ENCODE measurements at regions not wholly inside any gene's neighbourhood (a gene's known extent, or its start where the extent isn't known, plus 50 kb on each side); places are given as distances from the start of the nearest gene placed in this dataset.

DNA sequence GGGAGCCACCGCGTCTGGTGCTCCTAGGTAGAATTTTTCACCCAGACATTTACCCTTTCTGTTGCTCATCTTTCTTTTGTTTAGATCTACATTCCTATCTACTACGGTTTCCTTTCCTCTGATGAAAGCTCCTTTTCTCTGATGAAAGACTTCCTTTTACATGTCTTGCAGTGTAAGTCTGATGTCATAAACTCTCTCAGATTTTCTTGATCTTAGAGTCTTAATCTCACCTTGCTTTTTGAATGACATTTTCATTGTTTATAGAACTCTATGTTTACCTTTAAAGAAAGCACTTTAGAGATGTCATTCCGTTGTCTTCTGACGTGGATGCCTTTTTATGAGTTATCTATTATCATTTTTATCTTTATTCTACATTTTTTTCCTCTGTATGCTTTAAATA, 171.8 kb upstream of the MTPN start:
- H3K4me1 Mint-ChIP-seq (ENCODE audit: low read depth, unreplicated experiment), result no peaks in the 10 kb centered on the region
- Histone ChIP-seq H3K4me1 (no peaks in the 10 kb centered on the region), H3K27me3 (replicated peaks; ENCODE audit: control insufficient read depth, insufficient read depth, low read length) (no peaks in the 10 kb centered on the region), H3K36me3 (ENCODE audit: control insufficient read depth, insufficient read depth, low read length) (no peaks in the 10 kb centered on the region), H3K9me3 (no peaks in the 10 kb centered on the region), H3K4me3 (ENCODE audit: low read depth, low read length) (no peak overlapping the region)
- POLR2A ChIA-PET, result no interaction called here
- peaks cover 11% of the 10 kb centered on the region for H3K27me3 Mint-ChIP-seq (ENCODE audit: insufficient read depth, unreplicated experiment)
- TF ChIP-seq, protein P1, sequence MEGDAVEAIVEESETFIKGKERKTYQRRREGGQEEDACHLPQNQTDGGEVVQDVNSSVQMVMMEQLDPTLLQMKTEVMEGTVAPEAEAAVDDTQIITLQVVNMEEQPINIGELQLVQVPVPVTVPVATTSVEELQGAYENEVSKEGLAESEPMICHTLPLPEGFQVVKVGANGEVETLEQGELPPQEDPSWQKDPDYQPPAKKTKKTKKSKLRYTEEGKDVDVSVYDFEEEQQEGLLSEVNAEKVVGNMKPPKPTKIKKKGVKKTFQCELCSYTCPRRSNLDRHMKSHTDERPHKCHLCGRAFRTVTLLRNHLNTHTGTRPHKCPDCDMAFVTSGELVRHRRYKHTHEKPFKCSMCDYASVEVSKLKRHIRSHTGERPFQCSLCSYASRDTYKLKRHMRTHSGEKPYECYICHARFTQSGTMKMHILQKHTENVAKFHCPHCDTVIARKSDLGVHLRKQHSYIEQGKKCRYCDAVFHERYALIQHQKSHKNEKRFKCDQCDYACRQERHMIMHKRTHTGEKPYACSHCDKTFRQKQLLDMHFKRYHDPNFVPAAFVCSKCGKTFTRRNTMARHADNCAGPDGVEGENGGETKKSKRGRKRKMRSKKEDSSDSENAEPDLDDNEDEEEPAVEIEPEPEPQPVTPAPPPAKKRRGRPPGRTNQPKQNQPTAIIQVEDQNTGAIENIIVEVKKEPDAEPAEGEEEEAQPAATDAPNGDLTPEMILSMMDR (IDR thresholded peaks at IDR 0.05; ENCODE audit: insufficient read depth in 1 of 2, low read depth in 1 of 2, low read length in 1 of 2, severe bottlenecking in 1 of 2, unreplicated experiment in 1 of 2), result no peak
- H3K27ac Mint-ChIP-seq (ENCODE audit: unreplicated experiment), result no peak overlapping the region
- H3K9me3 Mint-ChIP-seq (ENCODE audit: unreplicated experiment), result no peaks in the 10 kb centered on the region
- CTCF ChIA-PET, result no interaction called here
- no peaks in the 10 kb centered on the region for H3K36me3 Mint-ChIP-seq (ENCODE audit: insufficient read depth, unreplicated experiment)
- intact Hi-C loops (cut with micrococcal nuclease; ENCODE audit: unreplicated experiment), result no loop called here
- no peak for DNase-seq
- BruUV-seq (replicated peaks), result no TSS peak
- H3K4me3 Mint-ChIP-seq (ENCODE audit: unreplicated experiment), result no peak overlapping the region

- TF ChIP-seq, protein P1 (IDR thresholded peaks at IDR 0.05; ENCODE audit: insufficient read depth in 1 of 2, low read depth in 1 of 2, low read length in 1 of 2, severe bottlenecking in 1 of 2, unreplicated experiment in 1 of 2), result no peak
- DNase-seq, result no peak
- intact Hi-C loops (cut with micrococcal nuclease; ENCODE audit: unreplicated experiment), result no loop called here
- Histone ChIP-seq H3K4me1 (no peaks in the 10 kb centered on the region), H3K27me3 (replicated peaks; ENCODE audit: control insufficient read depth, insufficient read depth, low read length) (no peaks in the 10 kb centered on the region), H3K36me3 (ENCODE audit: control insufficient read depth, insufficient read depth, low read length) (no peaks in the 10 kb centered on the region), H3K9me3 (no peaks in the 10 kb centered on the region), H3K4me3 (ENCODE audit: low read depth, low read length) (no peak overlapping the region)
- CTCF ChIA-PET, result no interaction called here
- H3K36me3 Mint-ChIP-seq (ENCODE audit: insufficient read depth, unreplicated experiment), result no peaks in the 10 kb centered on the region
- no peaks in the 10 kb centered on the region for H3K9me3 Mint-ChIP-seq (ENCODE audit: unreplicated experiment)
- BruUV-seq (replicated peaks), result no TSS peak
- H3K4me3 Mint-ChIP-seq (ENCODE audit: unreplicated experiment), result no peak overlapping the region
- peaks cover 11% of the 10 kb centered on the region for H3K27me3 Mint-ChIP-seq (ENCODE audit: insufficient read depth, unreplicated experiment)
- no peak overlapping the region for H3K27ac Mint-ChIP-seq (ENCODE audit: unreplicated experiment)
- POLR2A ChIA-PET, result no interaction called here
- H3K4me1 Mint-ChIP-seq (ENCODE audit: low read depth, unreplicated experiment), result no peaks in the 10 kb centered on the region
These were observed 169.8 kb upstream of the MTPN start for GRCh38 chr7:136146925-136147324.

DNA sequence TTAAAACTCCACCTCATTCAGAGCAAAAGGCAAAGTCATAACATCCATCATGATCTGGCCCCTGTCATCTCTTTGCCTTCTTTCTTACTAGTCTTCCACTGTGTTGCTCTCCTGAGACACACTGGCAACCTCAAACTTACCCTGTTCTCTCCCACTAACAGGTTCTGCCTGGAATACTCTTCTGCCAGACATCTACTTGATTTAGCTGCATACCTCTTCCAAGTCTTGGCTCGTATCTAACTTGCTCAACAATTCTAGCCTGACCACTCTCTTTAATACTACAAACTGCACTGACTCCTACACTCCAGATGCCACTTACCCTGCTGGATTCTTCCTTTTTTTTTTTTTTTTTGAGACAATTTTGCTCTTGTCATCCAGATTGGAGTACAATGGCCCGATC, 167.0 kb upstream of the MTPN start:
- no peaks in the 10 kb centered on the region for H3K4me1 Mint-ChIP-seq (ENCODE audit: low read depth, unreplicated experiment)
- intact Hi-C loops (cut with micrococcal nuclease; ENCODE audit: unreplicated experiment), result no loop called here
- no peak overlapping the region for H3K4me3 ChIP-seq (ENCODE audit: low read depth, low read length)
- no peaks in the 10 kb centered on the region for H3K4me1 ChIP-seq
- no peaks in the 10 kb centered on the region for H3K36me3 ChIP-seq (ENCODE audit: control insufficient read depth, insufficient read depth, low read length)
- ChIA-PET POLR2A (no interaction called here), CTCF (no interaction called here)
- H3K27me3 ChIP-seq (replicated peaks; ENCODE audit: control insufficient read depth, insufficient read depth, low read length), result no peaks in the 10 kb centered on the region
- TF ChIP-seq, protein P1 (IDR thresholded peaks at IDR 0.05; ENCODE audit: insufficient read depth in 1 of 2, low read depth in 1 of 2, low read length in 1 of 2, severe bottlenecking in 1 of 2, unreplicated experiment in 1 of 2), result no peak
- peaks cover 6% of the 10 kb centered on the region for H3K27me3 Mint-ChIP-seq (ENCODE audit: insufficient read depth, unreplicated experiment)
- H3K27ac Mint-ChIP-seq (ENCODE audit: unreplicated experiment), result no peak overlapping the region
- H3K36me3 Mint-ChIP-seq (ENCODE audit: insufficient read depth, unreplicated experiment), result no peaks in the 10 kb centered on the region
- no peaks in the 10 kb centered on the region for H3K9me3 Mint-ChIP-seq (ENCODE audit: unreplicated experiment)
- DNase-seq, result no peak
- no peaks in the 10 kb centered on the region for H3K9me3 ChIP-seq
- BruUV-seq (replicated peaks), result no TSS peak
- no peak overlapping the region for H3K4me3 Mint-ChIP-seq (ENCODE audit: unreplicated experiment)
